AG04450 (cell line): ENCODE measurements at regions not wholly inside any gene's neighbourhood (a gene's known extent, or its start where the extent isn't known, plus 50 kb on each side); places are given as distances from the start of the nearest gene placed in this dataset.
"Not testable (repeated sequence)": the region's sequence is repeated elsewhere in the genome, so short reads cannot be mapped to it uniquely, and the experiment has no call there.

Source experiments
- CTCF ChIA-PET: fragments of 300-600, 350-600 bp; formaldehyde crosslinking; extraction: SDS; loops from one replicate; lab custom pipeline; 2022; ENCODE audit warnings: antibody characterized with exemption, inconsistent platforms; lab: Charles Lee
- POLR2A ChIA-PET: fragments of 350-600 bp; formaldehyde crosslinking; extraction: SDS; loops from one replicate; lab custom pipeline; 2021; ENCODE audit warnings: antibody characterized with exemption, inconsistent platforms; lab: Yijun Ruan, JAX
- DNase-seq: peaks from one replicate; pipeline ENCODE4 v3.0.0-alpha.2; 2011; ENCODE audit warnings: low read depth, low spot score
- H3K27ac ChIP-seq: one replicate; pipeline ENCODE4 v1.5.1; 2012; ENCODE audit warnings: low read depth, low read length, control low read depth
- H3K27me3 ChIP-seq: one replicate; pipeline ENCODE4 v1.6.0; 2012; ENCODE audit warnings: low read length; ENCODE audit not compliant: control insufficient read depth, insufficient read depth
- H3K4me3 ChIP-seq: 2 replicates; pipeline ENCODE4 v1.5.1; 2011; ENCODE audit warnings: mild to moderate bottlenecking, low read depth, low read length, control low read depth
- H3K9me3 ChIP-seq: 2 replicates; pipeline ENCODE4 v1.5.1; 2012; ENCODE audit warnings: low read length; ENCODE audit not compliant: control insufficient read depth, insufficient read depth
- TF ChIP-seq, protein P1 (sequence below): IDR thresholded peaks from 2 replicates; pipeline ENCODE4 v1.5.1; 2011; ENCODE audit warnings: low read depth, low read length, control low read depth, inconsistent platforms

DNA sequence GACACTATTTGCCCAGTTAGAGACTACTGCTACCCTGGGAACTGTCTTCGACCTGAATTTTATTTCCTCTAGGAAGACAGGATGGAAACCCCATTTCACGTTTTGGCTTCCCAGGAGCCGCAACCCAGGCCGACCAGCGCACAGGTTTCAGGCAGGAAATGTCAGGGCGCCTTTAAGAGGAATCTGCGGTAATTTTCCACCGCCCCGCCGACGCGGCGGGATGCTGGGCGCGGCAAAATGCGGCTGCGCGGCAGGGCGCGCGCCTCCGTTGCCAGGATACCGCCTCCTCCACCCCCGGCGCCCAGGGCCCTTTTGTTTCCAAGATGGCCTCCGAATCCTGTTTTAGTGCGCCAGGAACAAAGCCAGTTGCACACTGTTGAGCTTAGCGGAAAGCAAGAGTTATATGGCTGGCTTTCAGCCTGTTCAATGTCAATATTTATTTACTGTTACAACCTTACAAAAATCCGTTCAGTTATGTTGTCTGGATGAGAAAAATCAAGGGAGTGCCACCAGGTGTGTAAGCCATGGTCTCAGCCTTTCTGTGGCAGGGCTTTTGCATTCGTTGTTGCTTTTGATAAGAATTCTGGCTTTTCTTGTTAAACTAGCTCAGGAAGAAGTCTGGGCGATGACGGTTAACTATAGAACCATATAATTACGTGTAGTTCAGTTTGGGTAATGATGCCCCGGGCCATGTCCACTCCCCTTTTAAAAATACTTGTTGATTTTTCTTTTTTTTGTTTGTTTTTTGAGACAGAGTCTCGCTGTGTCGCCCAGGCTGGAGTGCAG lies 79.7 kb upstream of the CHD2 start:
- CTCF ChIA-PET: interaction anchor here (0.6 to 2.3 kb wide), 6 partner anchors 10 to 98 kb away, joined by 3 to 10 read pairs (median 4); no protein-coding TSS in a partner anchor
- H3K9me3 ChIP-seq: no peaks in the 10 kb centered on the region
- POLR2A ChIA-PET: interaction anchor here (0.6 to 2.6 kb wide), 6 partner anchors 11 to 88 kb away, joined by 3 to 22 read pairs (median 6); no protein-coding TSS in a partner anchor
- no peaks in the 10 kb centered on the region for H3K27me3 ChIP-seq
- H3K4me3 ChIP-seq: peak overlapping the region; percentile 49
- peak; percentile 58 for DNase-seq
- TF ChIP-seq, protein P1, sequence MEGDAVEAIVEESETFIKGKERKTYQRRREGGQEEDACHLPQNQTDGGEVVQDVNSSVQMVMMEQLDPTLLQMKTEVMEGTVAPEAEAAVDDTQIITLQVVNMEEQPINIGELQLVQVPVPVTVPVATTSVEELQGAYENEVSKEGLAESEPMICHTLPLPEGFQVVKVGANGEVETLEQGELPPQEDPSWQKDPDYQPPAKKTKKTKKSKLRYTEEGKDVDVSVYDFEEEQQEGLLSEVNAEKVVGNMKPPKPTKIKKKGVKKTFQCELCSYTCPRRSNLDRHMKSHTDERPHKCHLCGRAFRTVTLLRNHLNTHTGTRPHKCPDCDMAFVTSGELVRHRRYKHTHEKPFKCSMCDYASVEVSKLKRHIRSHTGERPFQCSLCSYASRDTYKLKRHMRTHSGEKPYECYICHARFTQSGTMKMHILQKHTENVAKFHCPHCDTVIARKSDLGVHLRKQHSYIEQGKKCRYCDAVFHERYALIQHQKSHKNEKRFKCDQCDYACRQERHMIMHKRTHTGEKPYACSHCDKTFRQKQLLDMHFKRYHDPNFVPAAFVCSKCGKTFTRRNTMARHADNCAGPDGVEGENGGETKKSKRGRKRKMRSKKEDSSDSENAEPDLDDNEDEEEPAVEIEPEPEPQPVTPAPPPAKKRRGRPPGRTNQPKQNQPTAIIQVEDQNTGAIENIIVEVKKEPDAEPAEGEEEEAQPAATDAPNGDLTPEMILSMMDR: no peak
- peak overlapping the region; percentile 66 for H3K27ac ChIP-seq

- no peak overlapping the region for H3K4me3 ChIP-seq
- H3K27ac ChIP-seq: no peak overlapping the region
- no peaks in the 10 kb centered on the region for H3K9me3 ChIP-seq
- ChIA-PET CTCF (interaction anchor here (1.6 to 2.3 kb wide), 2 partner anchors 11 to 25 kb away, joined by 3 to 10 read pairs; no protein-coding TSS in a partner anchor), POLR2A (interaction anchor here (0.7 to 3.8 kb wide), 3 partner anchors 61 to 79 kb away, joined by 3 to 20 read pairs (median 5); partner anchors contain the start of gene CHD2)
- H3K27me3 ChIP-seq: no peaks in the 10 kb centered on the region
- no peak for DNase-seq
- TF ChIP-seq, protein P1: no peak
Observed at GRCh38 chr15:92821491-92822116, 78.5 kb upstream of the CHD2 start.

- Histone ChIP-seq H3K9me3 (no peaks in the 10 kb centered on the region), H3K4me3 (no peak overlapping the region), H3K27ac (no peak overlapping the region), H3K27me3 (no peaks in the 10 kb centered on the region)
- TF ChIP-seq, protein P1: no peak
- DNase-seq: no peak
- POLR2A ChIA-PET: interaction anchor here (1.1 to 3.8 kb wide), 2 partner anchors 60 to 78 kb away, joined by 5 to 20 read pairs; partner anchors contain the start of gene CHD2
- CTCF ChIA-PET: interaction anchor here (0.6 to 1.6 kb wide), 3 partner anchors 20 to 25 kb away, joined by 3 read pairs; no protein-coding TSS in a partner anchor
Observed at GRCh38 chr15:92822216-92823144, 77.6 kb upstream of the CHD2 start.

DNA sequence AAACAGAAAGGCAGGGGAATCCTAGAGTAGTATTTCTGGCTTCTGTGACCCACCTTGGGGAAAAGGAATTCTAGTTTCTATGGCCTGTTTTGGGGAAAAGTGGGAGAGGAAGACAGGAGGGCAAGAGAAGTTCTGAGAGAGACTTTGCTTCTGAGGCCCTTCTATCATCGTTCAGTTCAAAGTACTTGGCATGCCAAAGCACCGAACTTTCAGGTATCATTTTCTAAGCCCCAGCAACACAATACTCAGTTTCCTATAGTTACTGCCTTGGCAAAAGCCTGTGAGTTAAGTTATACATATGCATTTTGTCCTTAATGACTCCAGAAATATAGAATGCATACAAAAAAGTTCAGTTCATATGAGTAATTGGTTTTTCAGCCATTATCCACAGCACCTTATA lies 74.1 kb upstream of the CHD2 start:
- TF ChIP-seq, protein P1: no peak
- no peak for DNase-seq
- CTCF ChIA-PET: no interaction called here
- H3K9me3 ChIP-seq: no peaks in the 10 kb centered on the region
- no peaks in the 10 kb centered on the region for H3K27me3 ChIP-seq
- H3K27ac ChIP-seq: no peak overlapping the region
- no peak overlapping the region for H3K4me3 ChIP-seq
- POLR2A ChIA-PET: no interaction called here

DNA sequence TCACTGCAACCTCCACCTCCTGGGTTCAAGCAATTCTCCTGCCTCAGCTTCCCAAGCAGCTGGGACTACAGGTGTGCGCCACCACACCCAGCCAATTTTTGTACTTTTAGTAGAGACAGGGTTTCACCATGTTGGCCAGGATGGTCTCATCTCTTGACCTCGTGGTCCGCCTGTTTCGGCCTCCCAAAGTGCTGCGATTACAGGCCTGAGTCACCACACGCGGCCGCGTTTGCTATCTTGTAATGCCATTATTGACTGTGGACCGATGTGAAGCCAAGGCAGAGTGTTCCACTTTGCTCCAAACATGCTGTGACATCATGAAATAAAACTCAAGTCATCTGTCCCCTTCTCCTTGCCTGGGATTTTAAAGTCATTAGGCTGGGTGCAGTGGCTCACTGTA lies 72.1 kb upstream of the CHD2 start:
- H3K9me3 ChIP-seq, H3K27me3 ChIP-seq, H3K27ac ChIP-seq, DNase-seq, POLR2A ChIA-PET, CTCF ChIA-PET, H3K4me3 ChIP-seq: not testable (repeated sequence)
